ENCODE measurements at regions not wholly inside any gene's neighbourhood (a gene's known extent, or its start where the extent isn't known, plus 50 kb on each side); places are given as distances from the start of the nearest gene placed in this dataset.

GRCh38 chr2:238517209-238517608 is 90.5 kb downstream of the ASB1 start:
- Histone ChIP-seq H4K20me1 (ENCODE audit: insufficient read depth) (no peaks in the 10 kb centered on the region), H3K36me3 (replicated peaks in 1 of 2; ENCODE audit: control insufficient read depth in 1 of 2, insufficient read depth in 2 of 2, low read length in 1 of 2) (no peaks in the 10 kb centered on the region), H3F3A (replicated peaks; ENCODE audit: insufficient read depth) (no peaks in the 10 kb centered on the region), H3K4me2 (no peak overlapping the region), H3K9me3 (peaks cover 5% of the 10 kb centered on the region; the same call in 1 of the 2 replicates), H3K9ac (no peak overlapping the region), H3K4me1 (ENCODE audit: control insufficient read depth in 1 of 2, insufficient read depth in 2 of 2, low read depth in 1 of 2, low read length in 1 of 2) (no peaks in the 10 kb centered on the region; a peak in 1 of 4 replicates), H3K27me3 (ENCODE audit: insufficient read depth) (no peaks in the 10 kb centered on the region), H3K9me2 (no peaks in the 10 kb centered on the region), H2AFZ (ENCODE audit: low read depth) (no peak overlapping the region), H3K79me2 (ENCODE audit: insufficient read depth) (no peaks in the 10 kb centered on the region), H3K4me3 (ENCODE audit: low read depth in 2 of 2, low read length in 1 of 2) (no peak overlapping the region), H3K27ac (ENCODE audit: low read depth in 2 of 2, low read length in 1 of 2) (no peak overlapping the region)
- DNase-seq: no peak
- POLR2A ChIA-PET: no interaction called here
- CTCF ChIA-PET: interaction anchor here (0.6 to 4.0 kb wide), 5 partner anchors 11 to 268 kb away, joined by 3 to 25 read pairs (median 4); no protein-coding TSS in a partner anchor
- TF ChIP-seq EP300 (IDR thresholded peaks at IDR 0.05; ENCODE audit: borderline replicate concordance in 1 of 2, low read depth in 1 of 2, low read length in 1 of 2) (no peak), USF1 (IDR thresholded peaks at IDR 0.05; ENCODE audit: borderline replicate concordance, low read depth) (no peak), CHD2 (IDR thresholded peaks at IDR 0.05; ENCODE audit: low read length, partially characterized antibody) (no peak), JUND (IDR thresholded peaks at IDR 0.05) (no peak), IRF3 (IDR thresholded peaks at IDR 0.05; ENCODE audit: low read depth, low read length) (no peak), EZH2phosphoT487 (IDR thresholded peaks at IDR 0.05; ENCODE audit: borderline replicate concordance, low read depth) (no peak), POLR2AphosphoS5 (IDR thresholded peaks at IDR 0.05; ENCODE audit: low read depth, low read length) (no peak), ZBTB33 (IDR thresholded peaks at IDR 0.05; ENCODE audit: borderline replicate concordance, low read depth) (no peak), GATA2 (CRISPR knock-in tag; IDR thresholded peaks at IDR 0.05) (no peak), YY1 (IDR thresholded peaks at IDR 0.05; ENCODE audit: low read depth) (no peak), CTCF (IDR thresholded peaks at IDR 0.05) (no peak), GABPA (IDR thresholded peaks at IDR 0.05; ENCODE audit: low read depth) (no peak), SIN3A (IDR thresholded peaks at IDR 0.05; ENCODE audit: borderline replicate concordance, low read depth, low read length) (no peak), MAX (IDR thresholded peaks at IDR 0.05; ENCODE audit: low read depth) (no peak), FOXM1 (IDR thresholded peaks at IDR 0.05; ENCODE audit: low read depth) (no peak), RFX5 (IDR thresholded peaks at IDR 0.05; ENCODE audit: low read length) (no peak), USF2 (IDR thresholded peaks at IDR 0.05; ENCODE audit: borderline replicate concordance, low read depth, low read length) (no peak), PBX3 (IDR thresholded peaks at IDR 0.05) (no peak), MEF2A (IDR thresholded peaks at IDR 0.05; ENCODE audit: borderline replicate concordance, low read depth) (no peak)
- 0% methylated on average over 1 of the region's 1 CpG for WGBS (ENCODE audit: low lambda C conversion rate)

Data from SK-N-SH (cell line).